PC-9 (cell line): ENCODE measurements at regions not wholly inside any gene's neighbourhood (a gene's known extent, or its start where the extent isn't known, plus 50 kb on each side); places are given as distances from the start of the nearest gene placed in this dataset.

Experiments
- EZH2 ChIP-seq: fragments of 200-600 bp; sonication (generic); IDR thresholded peaks from 2 replicates; pipeline ENCODE4 v1.8.0; 2017; ENCODE audit warnings: antibody characterized with exemption, low read depth
- TF ChIP-seq, protein P1 (sequence below): fragments of 200-600 bp; sonication (generic); conservative IDR thresholded peaks from 2 replicates; pipeline ENCODE4 v1.6.1; 2017; ENCODE audit warnings: mixed run types, antibody characterized with exemption, mild to moderate bottlenecking, moderate library complexity

- TF ChIP-seq, protein P1, sequence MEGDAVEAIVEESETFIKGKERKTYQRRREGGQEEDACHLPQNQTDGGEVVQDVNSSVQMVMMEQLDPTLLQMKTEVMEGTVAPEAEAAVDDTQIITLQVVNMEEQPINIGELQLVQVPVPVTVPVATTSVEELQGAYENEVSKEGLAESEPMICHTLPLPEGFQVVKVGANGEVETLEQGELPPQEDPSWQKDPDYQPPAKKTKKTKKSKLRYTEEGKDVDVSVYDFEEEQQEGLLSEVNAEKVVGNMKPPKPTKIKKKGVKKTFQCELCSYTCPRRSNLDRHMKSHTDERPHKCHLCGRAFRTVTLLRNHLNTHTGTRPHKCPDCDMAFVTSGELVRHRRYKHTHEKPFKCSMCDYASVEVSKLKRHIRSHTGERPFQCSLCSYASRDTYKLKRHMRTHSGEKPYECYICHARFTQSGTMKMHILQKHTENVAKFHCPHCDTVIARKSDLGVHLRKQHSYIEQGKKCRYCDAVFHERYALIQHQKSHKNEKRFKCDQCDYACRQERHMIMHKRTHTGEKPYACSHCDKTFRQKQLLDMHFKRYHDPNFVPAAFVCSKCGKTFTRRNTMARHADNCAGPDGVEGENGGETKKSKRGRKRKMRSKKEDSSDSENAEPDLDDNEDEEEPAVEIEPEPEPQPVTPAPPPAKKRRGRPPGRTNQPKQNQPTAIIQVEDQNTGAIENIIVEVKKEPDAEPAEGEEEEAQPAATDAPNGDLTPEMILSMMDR = no peak
- TF ChIP-seq EZH2 = no peak
Measured at GRCh38 chrX:26952213-26952612, 510.9 kb downstream of the PPP4R3C start.
